Mucosa of descending colon (tissue), 3 donors: ENCODE measurements at regions not wholly inside any gene's neighbourhood (a gene's known extent, or its start where the extent isn't known, plus 50 kb on each side); places are given as distances from the start of the nearest gene placed in this dataset.

Source experiments
- ATAC-seq: fragments of 200-7000 bp; cut with Tn5 transposase; one replicate; pipeline ENCODE4 v1.9.1; 2020; ENCODE audit warnings: mild to moderate bottlenecking, moderate library complexity
- DNase-seq, 3 donors: peaks; one replicate each; pipeline ENCODE4 v3.0.0-alpha.2; 2020
- H3K36me3 ChIP-seq: fragments of 200-600 bp; one replicate; pipeline ENCODE4 v1.8.0; 2021; ENCODE audit warnings: low read depth, mild to moderate bottlenecking
- H3K4me1 ChIP-seq: fragments of 200-600 bp; one replicate; pipeline ENCODE4 v1.8.0; 2021; ENCODE audit warnings: low read depth, mild to moderate bottlenecking
- H3K4me3 ChIP-seq: fragments of 200-600 bp; one replicate; pipeline ENCODE4 v1.8.0; 2021; ENCODE audit warnings: mild to moderate bottlenecking
- H3K9me3 ChIP-seq: fragments of 200-600 bp; one replicate; pipeline ENCODE4 v1.8.0; 2021; ENCODE audit warnings: mild to moderate bottlenecking
- CTCF ChIP-seq: fragments of 200-600 bp; IDR thresholded peaks from one replicate; pipeline ENCODE4 v1.8.0; 2022; ENCODE audit warnings: antibody characterized with exemption, mild to moderate bottlenecking
- intact Hi-C, 2 donors: fragments of 100-400 bp; cut with DNase I in 1 of 2; cut with micrococcal nuclease in 1 of 2; formaldehyde crosslinking; loops; one replicate each; pipeline versions ENCODE4 v1.11.0 to v1.11.1; 2022; cut with DNase I, micrococcal nuclease
- donor health status: DM: no; HTN: no; CAD: no; lungs with moderate emphysema.
- donor health status: DM: no; HTN: no; CAD: no.
- donor health status: DM: no; HTN: yes; CAD: no.

- no peaks in the 10 kb centered on the region for H3K36me3 ChIP-seq
- H3K4me3 ChIP-seq, result no peak overlapping the region
- ATAC-seq (no peak), DNase-seq (no peak)
- intact Hi-C loops, result no loop called here
- TF ChIP-seq CTCF, result no peak
- peaks cover 5% of the 10 kb centered on the region for H3K4me1 ChIP-seq
- H3K9me3 ChIP-seq, result no peaks in the 10 kb centered on the region
Measured at GRCh38 chr20:58137651-58138265, 90.7 kb downstream of the ANKRD60 start.

- ATAC-seq (no peak), DNase-seq (no peak)
- Histone ChIP-seq H3K9me3 (no peaks in the 10 kb centered on the region), H3K4me1 (peaks cover 5% of the 10 kb centered on the region), H3K4me3 (no peak overlapping the region), H3K36me3 (no peaks in the 10 kb centered on the region)
- intact Hi-C loops, result no loop called here
- no peak for TF ChIP-seq CTCF
Measured at GRCh38 chr20:58137236-58137635, 91.2 kb downstream of the ANKRD60 start.

- intact Hi-C loops, result no loop called here
- TF ChIP-seq CTCF, result no peak
- DNase-seq (no peak), ATAC-seq (no peak)
- H3K36me3 ChIP-seq, result no peaks in the 10 kb centered on the region
- H3K4me1 ChIP-seq, result peaks cover 5% of the 10 kb centered on the region
- H3K9me3 ChIP-seq, result no peaks in the 10 kb centered on the region
- no peak overlapping the region for H3K4me3 ChIP-seq
Measured at GRCh38 chr20:58136149-58136484, 92.3 kb downstream of the ANKRD60 start.

- H3K36me3 ChIP-seq, result no peaks in the 10 kb centered on the region
- H3K9me3 ChIP-seq, result no peaks in the 10 kb centered on the region
- H3K4me1 ChIP-seq, result peaks cover 5% of the 10 kb centered on the region
- no peak for DNase-seq
- H3K4me3 ChIP-seq, result no peak overlapping the region
- TF ChIP-seq CTCF, result no peak
- intact Hi-C loops, result no loop called here
- ATAC-seq, result no peak
Measured at GRCh38 chr20:58135441-58136148, 92.9 kb downstream of the ANKRD60 start.

GRCh38 chr20:58133020-58133808, 95.2 kb downstream of the ANKRD60 start:
- no peak overlapping the region for H3K4me3 ChIP-seq
- H3K4me1 ChIP-seq, result peaks cover 5% of the 10 kb centered on the region
- TF ChIP-seq CTCF, result no peak
- ATAC-seq (no peak), DNase-seq (no peak)
- no peaks in the 10 kb centered on the region for H3K9me3 ChIP-seq
- intact Hi-C loops, result no loop called here
- no peaks in the 10 kb centered on the region for H3K36me3 ChIP-seq
